ENCODE measurements at regions not wholly inside any gene's neighbourhood (a gene's known extent, or its start where the extent isn't known, plus 50 kb on each side); places are given as distances from the start of the nearest gene placed in this dataset.

DNA sequence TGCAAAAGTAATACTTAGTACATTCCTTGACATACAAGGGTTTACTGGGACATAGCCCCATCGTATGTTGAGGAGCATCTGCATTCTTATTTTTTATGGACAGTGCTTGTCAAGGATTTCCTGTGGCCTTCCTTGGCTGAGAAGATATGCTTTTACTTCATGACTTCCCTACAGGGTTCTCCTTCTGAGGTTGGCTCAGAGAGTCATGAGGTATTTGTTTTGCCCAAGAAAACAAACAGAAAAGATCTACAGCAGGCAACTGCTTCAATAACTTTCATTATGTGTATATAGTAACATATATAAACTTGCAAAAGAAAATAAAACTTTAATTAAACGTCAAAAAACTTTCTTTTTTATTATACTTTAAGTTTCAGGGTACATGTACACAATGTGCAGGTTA, 577.2 kb upstream of the SEMA3D start:
- no peaks in the 10 kb centered on the region for H3K36me3 ChIP-seq
- H3K4me1 ChIP-seq: no peaks in the 10 kb centered on the region
- H3K9me3 ChIP-seq: no peaks in the 10 kb centered on the region
- no peak overlapping the region for H3K4me3 ChIP-seq
- DNase-seq (no peak), ATAC-seq (ENCODE audit: low FRiP score in 2 of 2) (no peak)
- 40 to 50% methylated on average over 2 of the region's 2 CpGs for WGBS, 2 donors
- no peak overlapping the region for H3K27ac ChIP-seq
- no peaks in the 10 kb centered on the region for H3K27me3 ChIP-seq
- TF ChIP-seq, protein P1, sequence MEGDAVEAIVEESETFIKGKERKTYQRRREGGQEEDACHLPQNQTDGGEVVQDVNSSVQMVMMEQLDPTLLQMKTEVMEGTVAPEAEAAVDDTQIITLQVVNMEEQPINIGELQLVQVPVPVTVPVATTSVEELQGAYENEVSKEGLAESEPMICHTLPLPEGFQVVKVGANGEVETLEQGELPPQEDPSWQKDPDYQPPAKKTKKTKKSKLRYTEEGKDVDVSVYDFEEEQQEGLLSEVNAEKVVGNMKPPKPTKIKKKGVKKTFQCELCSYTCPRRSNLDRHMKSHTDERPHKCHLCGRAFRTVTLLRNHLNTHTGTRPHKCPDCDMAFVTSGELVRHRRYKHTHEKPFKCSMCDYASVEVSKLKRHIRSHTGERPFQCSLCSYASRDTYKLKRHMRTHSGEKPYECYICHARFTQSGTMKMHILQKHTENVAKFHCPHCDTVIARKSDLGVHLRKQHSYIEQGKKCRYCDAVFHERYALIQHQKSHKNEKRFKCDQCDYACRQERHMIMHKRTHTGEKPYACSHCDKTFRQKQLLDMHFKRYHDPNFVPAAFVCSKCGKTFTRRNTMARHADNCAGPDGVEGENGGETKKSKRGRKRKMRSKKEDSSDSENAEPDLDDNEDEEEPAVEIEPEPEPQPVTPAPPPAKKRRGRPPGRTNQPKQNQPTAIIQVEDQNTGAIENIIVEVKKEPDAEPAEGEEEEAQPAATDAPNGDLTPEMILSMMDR (IDR thresholded peaks at IDR 0.05): no peak
- TF ChIP-seq EP300 (IDR thresholded peaks at IDR 0.05) (no peak), POLR2A (IDR thresholded peaks at IDR 0.05) (no peak), POLR2AphosphoS5 (IDR thresholded peaks at IDR 0.05) (no peak)

DNA sequence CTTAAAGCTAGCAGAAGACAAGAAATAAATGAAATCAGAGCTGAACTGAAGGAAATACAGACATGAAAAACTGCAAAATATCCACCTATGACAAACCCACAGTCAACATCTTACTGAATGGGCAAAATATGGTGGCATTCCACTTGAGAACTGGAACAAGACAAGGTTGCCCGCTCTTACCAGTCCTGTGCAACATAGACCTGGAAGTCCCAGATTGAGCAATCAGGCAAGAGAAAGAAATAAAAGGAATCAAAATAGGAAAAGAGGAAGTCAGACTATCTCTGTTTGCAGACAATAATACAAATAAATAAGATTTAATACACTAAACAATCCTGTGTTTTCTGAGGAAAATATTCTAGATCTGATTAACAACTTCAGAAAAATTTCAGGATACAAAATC, 570.5 kb upstream of the SEMA3D start:
- DNase-seq (no peak), ATAC-seq (ENCODE audit: low FRiP score in 2 of 2) (no peak)
- TF ChIP-seq POLR2AphosphoS5 (IDR thresholded peaks at IDR 0.05): no peak
- TF ChIP-seq, protein P1 (IDR thresholded peaks at IDR 0.05): no peak
- TF ChIP-seq EP300 (IDR thresholded peaks at IDR 0.05): no peak
- no peak for TF ChIP-seq POLR2A (IDR thresholded peaks at IDR 0.05)
- Histone ChIP-seq H3K36me3 (no peaks in the 10 kb centered on the region), H3K27ac (no peak overlapping the region), H3K27me3 (no peaks in the 10 kb centered on the region), H3K4me1 (no peaks in the 10 kb centered on the region), H3K9me3 (no peaks in the 10 kb centered on the region), H3K4me3 (no peak overlapping the region)
- 87 to 96% methylated on average over 1 of the region's 1 CpG for WGBS, 2 donors

DNA sequence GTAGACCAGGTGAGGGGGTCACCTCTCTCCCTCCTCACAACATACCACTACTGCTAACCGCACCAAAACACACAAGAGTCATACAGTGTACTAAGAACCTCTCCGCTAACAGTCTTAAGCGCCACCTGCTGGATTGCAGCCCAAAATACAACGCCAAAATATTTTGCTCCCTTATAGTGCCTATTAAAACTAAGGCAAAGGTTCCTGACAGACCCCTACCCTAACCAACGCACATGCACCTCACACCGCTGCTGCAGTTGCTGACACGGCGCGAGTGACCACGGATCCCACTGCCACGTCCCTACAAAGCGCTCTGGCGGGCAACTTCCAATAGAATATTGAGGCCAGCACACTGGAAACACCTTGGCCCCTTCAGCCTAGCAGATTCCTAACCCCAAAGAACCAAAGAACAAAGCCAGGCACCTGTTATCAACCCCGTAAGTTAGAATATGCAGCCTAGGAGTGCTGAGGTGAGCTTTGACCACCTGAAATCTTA, 563.6 kb upstream of the SEMA3D start:
- ATAC-seq (ENCODE audit: low FRiP score in 2 of 2): peak; percentile 78 to 81
- Histone ChIP-seq H3K27ac (no peak overlapping the region), H3K4me1 (no peaks in the 10 kb centered on the region), H3K9me3 (peaks cover 0 to 13% (median 6%) of the 10 kb centered on the region in 4 donors), H3K27me3 (no peaks in the 10 kb centered on the region), H3K36me3 (no peaks in the 10 kb centered on the region), H3K4me3 (no peak overlapping the region)
- WGBS, 2 donors: 45 to 48% methylated on average over 11 to 14 of the region's 14 CpGs
- DNase-seq: peak in 1 of 2 donors; percentile 34
- TF ChIP-seq POLR2A (IDR thresholded peaks at IDR 0.05) (no peak), EP300 (IDR thresholded peaks at IDR 0.05) (no peak), POLR2AphosphoS5 (IDR thresholded peaks at IDR 0.05) (no peak)
- TF ChIP-seq, protein P1 (IDR thresholded peaks at IDR 0.05): peak in 4 of 6 experiments; percentile 40 to 64 (median 57)

DNA sequence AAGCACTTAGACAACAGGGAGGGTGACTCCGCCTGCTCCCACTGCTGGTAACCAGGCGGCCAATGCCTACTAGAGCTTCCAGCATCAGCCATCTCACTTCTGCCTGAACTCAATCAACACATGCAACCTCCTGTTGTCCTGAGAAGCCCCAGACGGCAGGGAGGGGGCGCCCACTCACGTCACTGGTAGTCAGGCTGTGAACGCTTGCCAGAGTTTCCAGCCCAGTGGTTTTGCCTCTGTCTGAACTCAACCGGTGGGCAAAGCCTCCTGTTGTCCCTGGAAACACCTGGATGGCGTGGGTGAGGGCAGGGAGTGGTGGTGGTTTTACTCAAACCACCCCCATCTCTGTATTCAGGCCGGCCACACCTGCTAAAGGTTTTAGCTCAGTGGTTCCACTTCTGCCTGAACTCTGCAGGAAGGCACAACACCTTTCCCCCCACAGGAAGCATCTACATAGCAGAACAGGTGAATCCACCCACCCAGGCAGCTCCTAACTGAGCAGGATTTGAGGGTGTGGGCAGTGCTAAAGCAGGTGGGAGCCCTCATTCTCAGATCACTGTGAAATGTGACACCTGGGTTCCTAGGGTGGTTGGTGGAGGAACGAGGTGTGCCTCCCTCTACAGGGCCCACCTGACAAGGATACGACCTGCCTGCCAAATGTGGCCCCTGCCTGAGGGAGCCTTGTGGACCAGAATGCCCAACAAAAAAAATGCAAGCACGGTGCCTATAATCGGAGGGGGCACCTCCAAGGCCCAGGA, 563.0 kb upstream of the SEMA3D start:
- H3K9me3 ChIP-seq: peaks cover 0 to 18% (median 12%) of the 10 kb centered on the region in 4 donors
- peak in 1 of 2 donors; percentile 5 for DNase-seq
- TF ChIP-seq POLR2AphosphoS5 (IDR thresholded peaks at IDR 0.05) (no peak), POLR2A (IDR thresholded peaks at IDR 0.05) (no peak), EP300 (IDR thresholded peaks at IDR 0.05) (no peak)
- TF ChIP-seq, protein P1 (IDR thresholded peaks at IDR 0.05): no peak
- H3K4me1 ChIP-seq: no peaks in the 10 kb centered on the region
- H3K4me3 ChIP-seq: no peak overlapping the region
- 62 to 65% methylated on average over 3 to 13 of the region's 13 CpGs for whole genome bisulfite sequencing, 2 donors
- no peak overlapping the region for H3K27ac ChIP-seq
- peak in 1 of 2 donors; percentile 37 for ATAC-seq (ENCODE audit: low FRiP score in 2 of 2)
- H3K27me3 ChIP-seq: no peaks in the 10 kb centered on the region
- no peaks in the 10 kb centered on the region for H3K36me3 ChIP-seq
